NOMO-1 treated with DMSO at 0.1 percent for 48 hours (cell line): ENCODE measurements at regions not wholly inside any gene's neighbourhood (a gene's known extent, or its start where the extent isn't known, plus 50 kb on each side); places are given as distances from the start of the nearest gene placed in this dataset.

Source experiments
- DNase-seq: peaks from one replicate; lab custom pipeline; 2025; ENCODE audit not compliant: unreplicated experiment; lab: John Stamatoyannopoulos, UW

DNA sequence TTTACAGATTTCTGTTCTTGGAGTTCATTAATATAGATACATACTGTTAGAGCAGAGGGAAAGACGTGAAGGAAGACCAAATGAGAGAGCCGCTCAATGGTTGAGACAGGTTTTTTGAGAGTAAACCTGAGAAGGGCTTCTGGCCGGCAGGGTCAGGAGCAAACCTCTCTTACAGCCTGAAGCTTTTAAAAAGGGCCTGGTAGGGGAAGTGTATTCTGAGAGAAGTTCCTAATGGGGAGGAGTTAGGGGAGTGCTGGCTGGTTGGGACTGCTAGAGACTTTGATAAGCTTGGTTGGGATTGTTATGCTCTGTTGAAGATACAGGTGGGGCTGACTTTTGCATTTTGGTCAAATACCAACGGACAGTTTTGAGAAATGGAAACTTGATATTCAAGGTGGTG is 186.8 kb upstream of the PABPC4L start:
- no peak for DNase-seq

- no peak for DNase-seq
These were observed 181.1 kb upstream of the PABPC4L start for GRCh38 chr4:134382478-134383227.

DNA sequence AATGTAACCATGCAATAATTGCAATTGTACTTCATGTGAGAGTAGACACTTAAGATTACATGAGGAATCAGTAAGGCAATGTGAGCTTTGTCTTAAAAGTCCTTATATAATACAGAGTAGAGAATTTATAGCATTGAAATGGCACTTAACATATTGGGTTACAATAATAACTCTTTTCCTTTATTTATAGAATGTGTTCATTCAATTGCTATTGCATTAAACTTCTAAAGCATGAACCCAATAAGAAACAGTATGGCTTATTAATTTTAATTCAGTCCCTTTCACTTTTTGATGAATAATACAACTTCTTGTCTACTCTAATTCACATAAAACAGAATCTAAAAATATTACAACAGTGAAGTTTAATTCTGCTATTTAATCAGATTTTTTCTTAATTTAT is 174.2 kb upstream of the PABPC4L start:
- DNase-seq: no peak

GRCh38 chr4:134365852-134366251 is 164.3 kb upstream of the PABPC4L start:
- DNase-seq: no peak

DNA sequence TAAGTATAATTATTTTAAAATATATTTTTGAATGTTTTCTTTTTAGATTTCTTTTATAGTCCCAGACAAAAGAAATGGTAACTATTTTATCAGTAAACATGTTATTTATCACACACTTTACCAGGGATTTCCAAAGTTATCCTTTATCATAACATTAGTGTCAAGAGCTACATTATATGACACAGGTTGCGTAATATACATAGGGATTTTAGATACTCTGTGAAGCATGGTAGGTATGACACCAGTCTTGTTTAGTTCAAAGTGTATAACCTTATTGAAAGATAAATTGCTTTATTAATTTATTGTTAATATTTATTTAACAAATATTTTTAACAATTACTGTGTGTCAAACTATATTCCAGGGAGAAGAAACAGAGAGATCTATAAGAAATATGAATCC is 163.3 kb upstream of the PABPC4L start:
- no peak for DNase-seq

DNA sequence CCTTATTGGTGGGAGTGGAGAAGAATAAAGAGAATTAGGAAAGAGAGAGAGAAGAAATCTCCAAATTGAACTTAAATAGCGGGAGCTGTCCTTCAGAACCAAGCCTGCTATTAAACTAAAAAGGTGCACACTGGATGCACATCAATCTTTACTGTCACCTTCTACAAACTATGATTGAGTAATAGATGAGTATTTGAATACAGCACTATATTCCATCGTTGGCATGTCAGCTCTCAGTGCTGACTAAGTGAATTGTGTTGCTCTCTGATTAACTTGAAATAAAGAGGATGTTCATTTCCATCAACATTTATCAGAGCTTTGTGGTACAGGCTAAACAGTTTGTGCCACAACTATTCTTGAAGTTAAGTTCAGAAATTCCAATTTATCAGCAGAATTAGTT is 143.7 kb upstream of the PABPC4L start:
- DNase-seq: no peak

DNA sequence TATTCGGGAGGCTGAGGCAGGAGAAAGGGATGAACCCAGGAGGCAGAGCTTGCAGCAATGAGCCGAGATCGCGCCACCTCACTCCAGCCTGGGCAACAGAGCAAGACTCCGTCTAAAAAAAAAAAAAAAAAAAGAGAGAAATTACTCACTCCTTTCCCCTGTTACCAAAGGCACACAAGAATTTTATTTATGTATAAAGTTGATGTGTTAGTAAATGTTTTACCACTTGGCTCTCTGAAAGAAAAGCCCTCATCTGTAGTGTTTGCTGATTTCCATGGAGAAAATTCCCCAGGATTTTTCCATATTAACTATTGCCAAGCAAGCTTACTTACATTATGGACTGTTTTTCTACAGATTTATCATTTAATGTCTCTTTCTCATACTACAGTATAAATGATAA is 142.1 kb upstream of the PABPC4L start:
- no peak for DNase-seq

DNA sequence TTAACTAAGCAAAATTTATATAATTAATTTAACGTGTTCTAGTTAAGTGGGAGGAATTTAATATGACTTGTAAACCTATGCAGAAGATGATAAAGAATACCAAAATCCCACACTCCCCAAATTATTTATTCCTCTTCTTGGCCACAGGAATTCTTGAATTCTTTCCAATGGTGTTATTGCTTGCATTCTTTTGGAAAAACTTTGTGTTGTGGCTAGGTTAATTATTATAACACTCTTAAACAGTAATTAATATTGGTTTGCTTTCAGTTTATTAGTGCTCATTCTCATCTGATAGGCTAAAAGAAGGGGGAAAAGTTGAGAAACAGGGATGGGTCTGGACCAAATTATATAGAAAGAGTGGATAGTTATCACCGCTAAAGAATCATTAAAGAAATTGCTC is 141.5 kb upstream of the PABPC4L start:
- no peak for DNase-seq

DNA sequence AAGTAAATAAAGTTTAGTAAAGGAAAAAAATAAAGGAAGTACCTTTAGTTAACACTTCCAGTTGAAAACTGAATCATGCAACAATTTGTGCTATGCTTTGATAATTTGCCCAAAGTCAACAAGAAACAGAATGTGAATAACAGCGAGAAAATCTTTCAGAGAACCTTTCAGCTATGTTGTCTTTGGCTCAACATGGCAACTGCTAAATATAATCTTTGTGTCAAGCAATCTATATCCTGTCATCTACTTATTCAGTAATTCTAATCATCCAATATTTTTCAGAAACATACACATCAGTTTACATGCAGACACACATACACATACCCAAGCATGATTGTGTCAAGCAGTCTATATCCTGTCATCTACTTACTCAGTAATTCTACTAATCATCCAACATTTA is 136.0 kb upstream of the PABPC4L start:
- DNase-seq: no peak

GRCh38 chr4:134328741-134329140 is 127.2 kb upstream of the PABPC4L start:
- no peak for DNase-seq

GRCh38 chr4:134327274-134328122 is 125.9 kb upstream of the PABPC4L start:
- no peak for DNase-seq

DNA sequence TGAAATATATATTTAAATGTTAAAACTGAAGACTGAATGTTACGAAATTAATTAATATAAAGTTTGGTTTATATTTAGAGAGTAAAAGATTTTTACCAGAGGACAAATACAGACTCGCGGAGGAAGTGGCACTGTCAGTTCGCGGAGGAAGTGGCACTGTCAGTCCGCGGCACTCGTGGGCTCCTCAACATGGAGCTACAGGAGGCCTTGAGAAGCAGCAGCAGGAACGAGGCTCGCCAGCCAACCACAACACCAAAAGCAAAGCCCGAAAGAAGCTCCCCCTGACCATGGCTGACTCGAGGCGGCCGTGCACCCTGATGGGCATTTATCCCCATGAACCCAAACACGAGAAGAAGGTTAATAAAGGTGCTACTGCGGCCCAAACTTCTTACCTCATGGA is 125.3 kb upstream of the PABPC4L start:
- no peak for DNase-seq

GRCh38 chr4:134324179-134324578 is 122.6 kb upstream of the PABPC4L start:
- DNase-seq: no peak

- no peak for DNase-seq
These were observed 118.5 kb upstream of the PABPC4L start for GRCh38 chr4:134320048-134320447.

- DNase-seq: no peak
These were observed 112.0 kb upstream of the PABPC4L start for GRCh38 chr4:134313591-134313990.

DNA sequence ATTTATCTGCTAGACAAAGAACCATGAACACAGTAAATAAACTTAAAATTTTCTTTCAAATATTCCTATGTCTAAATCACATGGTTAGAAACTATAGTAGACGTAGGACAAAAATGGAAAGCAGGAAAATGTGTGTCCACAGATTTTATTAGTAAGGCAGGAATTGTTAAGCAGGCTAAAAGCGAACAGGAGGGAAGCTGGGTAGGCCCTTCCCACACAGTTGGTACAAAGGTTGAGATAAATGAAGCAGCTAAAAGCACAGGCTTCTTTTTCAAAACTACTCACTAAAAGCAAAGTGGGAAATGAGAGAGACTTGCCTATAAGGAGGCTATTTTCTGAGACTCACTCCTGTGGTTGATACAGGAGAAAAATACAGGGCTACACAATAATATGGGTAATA is 108.1 kb upstream of the PABPC4L start:
- no peak for DNase-seq

- DNase-seq: no peak
These were observed 107.3 kb upstream of the PABPC4L start for GRCh38 chr4:134308910-134309309.

GRCh38 chr4:134298313-134298712 is 96.7 kb upstream of the PABPC4L start:
- DNase-seq: no peak

- DNase-seq: no peak
These were observed 96.2 kb upstream of the PABPC4L start for GRCh38 chr4:134297765-134298164.

DNA sequence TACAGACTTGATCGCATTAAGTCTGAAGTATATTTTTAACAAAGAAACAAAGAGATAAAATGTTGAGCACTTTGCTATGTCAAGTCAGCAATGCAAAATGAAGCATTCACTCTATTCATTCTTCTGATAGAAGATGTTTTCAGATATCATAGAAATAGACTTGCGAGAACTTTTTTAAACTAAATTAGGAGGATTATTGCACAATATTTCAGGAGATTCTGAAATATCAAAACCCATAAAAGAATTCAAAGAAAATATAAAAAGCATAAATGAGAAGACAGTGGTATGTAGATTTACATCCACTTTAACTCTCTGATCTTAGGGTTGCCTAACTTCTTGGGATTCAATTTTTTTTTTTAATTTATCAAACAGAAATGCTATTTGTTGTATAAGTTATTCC is 81.1 kb upstream of the PABPC4L start:
- no peak for DNase-seq

GRCh38 chr4:134278675-134279074 is 77.1 kb upstream of the PABPC4L start:
- no peak for DNase-seq

DNA sequence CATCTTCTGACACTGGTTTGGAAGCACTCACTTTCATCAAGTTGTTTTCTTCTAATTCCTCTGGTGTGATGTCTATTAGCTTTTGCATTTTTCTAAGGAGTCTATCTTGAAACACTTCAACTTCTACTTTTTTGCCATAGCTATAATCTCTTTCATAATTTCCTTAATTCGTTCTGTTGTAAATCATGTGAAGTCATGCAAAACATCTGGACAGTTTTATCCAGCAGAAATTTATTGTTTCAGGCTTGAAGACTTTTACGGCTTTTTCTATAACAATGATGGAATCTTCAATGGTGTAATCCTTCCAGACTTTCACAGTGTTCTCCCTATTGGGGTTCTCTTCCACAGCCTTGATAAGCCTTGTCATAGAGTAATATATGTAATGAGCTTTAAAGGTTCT is 74.9 kb upstream of the PABPC4L start:
- DNase-seq: no peak
